HG03159 (cell line): ENCODE measurements at regions not wholly inside any gene's neighbourhood (a gene's known extent, or its start where the extent isn't known, plus 50 kb on each side); places are given as distances from the start of the nearest gene placed in this dataset.
"Not testable (repeated sequence)": the region's sequence is repeated elsewhere in the genome, so short reads cannot be mapped to it uniquely, and the experiment has no call there.

Experiments
- ATAC-seq: cut with Tn5 transposase; IDR thresholded peaks from one replicate; pipeline ENCODE4 v1.9.1; 2021; ENCODE audit warnings: mild to moderate bottlenecking, moderate library complexity; ENCODE audit not compliant: unreplicated experiment

DNA sequence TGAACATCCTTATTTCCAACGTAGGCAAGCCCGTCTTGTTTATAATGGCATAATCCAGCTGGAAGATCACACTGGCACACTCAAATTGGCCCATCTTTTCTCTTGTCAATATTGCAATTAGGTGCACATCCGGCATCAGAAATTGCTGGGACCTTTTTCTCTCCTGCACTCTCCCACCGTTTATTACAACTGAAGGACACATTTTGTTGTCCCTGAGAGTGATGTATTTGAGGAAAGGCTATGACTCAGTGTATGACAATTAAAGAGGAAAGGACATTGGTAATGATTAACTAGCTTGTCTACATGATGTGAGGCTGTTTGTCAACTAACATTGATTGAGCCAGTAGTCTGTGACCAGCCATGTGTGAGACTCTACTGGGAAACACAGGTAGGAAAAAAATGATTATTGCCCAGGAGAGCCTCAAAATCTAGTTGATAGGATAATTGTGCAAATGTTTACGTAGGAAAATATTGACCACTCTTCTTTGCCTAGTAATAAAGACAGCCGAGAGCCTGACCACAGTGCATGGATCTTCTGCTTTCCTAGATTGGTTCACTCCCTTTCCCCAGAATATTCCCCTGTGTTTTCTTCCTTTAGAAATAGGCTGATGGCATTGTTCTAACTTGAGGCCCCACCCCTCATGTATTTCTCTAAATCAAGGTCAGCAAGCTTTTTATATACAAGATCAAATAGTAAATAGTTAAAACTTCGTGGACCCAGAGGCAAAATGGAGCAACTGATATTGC lies 230.0 kb upstream of the BTBD3 start:
- ATAC-seq = no peak

DNA sequence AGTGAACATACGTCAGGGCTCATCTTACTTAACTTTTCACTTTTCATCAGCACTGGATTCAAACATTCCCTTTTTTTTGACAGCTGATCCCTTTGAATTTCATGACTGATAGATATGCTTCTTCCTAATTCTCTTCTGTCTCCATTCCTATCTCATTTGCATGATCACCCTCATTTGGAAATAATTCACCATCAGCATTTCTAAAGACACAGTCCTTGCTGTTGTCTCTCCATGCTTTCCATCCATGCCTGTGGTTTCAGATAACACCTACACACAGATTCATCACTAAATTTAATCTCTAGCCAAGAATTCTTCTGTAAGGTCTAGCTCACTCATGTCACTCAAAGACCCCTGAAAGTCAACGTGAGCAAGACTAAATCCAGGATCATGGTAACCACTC lies 228.4 kb upstream of the BTBD3 start:
- no peak for ATAC-seq

DNA sequence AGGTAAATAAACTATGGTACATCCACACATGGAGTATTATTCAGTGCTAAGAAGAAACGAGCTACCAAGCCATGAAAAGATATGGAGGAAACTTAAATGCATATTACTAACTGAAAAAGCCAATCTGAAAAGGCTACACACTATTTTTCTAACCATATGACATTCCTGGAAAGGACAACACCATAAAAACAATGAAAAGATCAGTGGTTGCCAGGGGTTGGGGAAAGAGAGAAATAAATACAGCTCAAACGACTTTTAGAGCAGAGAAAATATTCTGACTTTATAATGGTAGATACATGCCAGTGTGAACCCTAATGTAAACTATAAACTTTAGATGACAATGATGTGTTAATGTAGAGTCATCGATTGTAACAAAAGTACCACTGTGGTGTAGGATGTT lies 225.9 kb upstream of the BTBD3 start:
- ATAC-seq = no peak

DNA sequence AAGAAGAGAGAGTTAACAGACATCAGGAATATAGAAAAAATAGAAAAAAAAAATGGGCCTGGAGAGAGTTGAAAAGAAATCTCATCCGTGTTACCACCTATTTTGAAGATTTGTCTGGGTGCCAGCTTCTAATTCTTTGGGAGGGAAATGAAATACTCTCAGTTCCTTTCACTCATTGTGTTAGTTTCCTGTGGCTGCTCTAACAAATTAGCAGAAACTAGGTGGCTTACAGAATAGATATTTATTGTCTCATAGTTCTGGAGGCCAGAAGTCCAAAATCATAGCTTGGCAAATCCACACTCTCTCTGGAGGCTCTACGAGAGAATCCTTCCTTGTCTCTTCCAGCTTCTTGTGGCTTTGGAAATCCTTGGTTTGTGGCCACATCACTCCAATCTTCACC lies 225.1 kb upstream of the BTBD3 start:
- ATAC-seq = no peak

DNA sequence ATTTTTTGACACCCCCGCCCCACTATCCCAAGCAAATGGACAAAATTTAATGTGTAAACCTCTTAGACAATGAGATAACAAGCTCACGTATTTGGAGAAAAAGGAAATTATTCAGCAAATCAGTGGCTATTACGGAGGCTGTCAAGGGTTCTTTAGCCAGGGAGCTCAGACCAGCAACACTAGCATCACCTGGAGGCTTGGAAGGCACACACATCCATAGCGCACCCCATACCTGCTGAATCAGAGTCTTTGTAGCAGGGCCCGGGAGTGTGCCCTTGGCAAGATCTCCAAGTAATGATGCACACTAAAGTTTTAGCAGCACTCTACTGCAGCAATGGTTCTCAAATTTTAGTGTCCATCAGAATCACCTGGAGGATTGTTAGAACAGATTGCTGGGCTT lies 223.2 kb upstream of the BTBD3 start:
- no peak for ATAC-seq

DNA sequence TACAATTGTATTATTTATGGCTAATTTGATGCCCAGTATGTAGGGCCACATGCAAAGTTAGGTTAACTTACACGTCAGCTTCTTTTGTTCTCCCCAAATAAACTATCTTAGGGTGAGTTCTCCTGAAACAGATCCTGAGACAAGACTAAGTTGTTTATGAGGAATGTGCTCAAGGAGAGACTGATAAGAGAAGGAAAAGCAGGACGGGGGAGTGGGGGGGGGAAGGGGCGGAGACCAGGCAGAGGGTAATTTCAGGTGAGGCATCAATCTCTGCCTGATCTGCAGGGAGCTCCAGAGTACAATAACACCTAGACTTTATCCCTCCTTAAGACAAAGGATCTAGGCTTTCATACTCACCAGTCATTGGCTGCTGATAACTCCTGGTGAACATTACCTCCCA lies 220.6 kb upstream of the BTBD3 start:
- ATAC-seq = no peak

DNA sequence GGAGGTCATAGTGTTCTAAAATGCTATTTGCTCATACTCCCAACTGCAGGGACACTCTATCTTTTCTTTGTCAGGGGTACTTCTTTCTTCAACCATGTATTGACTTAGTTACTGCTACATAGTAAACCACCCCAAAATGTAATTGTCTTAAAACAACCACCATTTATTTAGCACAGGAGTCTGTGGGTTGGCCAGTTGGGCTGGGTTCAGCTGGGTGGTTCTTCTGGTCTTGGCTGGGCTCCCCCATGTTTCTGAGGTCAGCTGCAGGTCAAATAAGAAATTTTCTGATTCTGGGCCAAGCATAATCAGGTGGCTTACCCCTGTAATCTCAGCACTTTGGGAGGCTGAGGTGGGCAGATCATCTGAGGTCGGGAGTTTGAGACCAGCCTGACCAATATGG lies 220.0 kb upstream of the BTBD3 start:
- no peak for ATAC-seq

DNA sequence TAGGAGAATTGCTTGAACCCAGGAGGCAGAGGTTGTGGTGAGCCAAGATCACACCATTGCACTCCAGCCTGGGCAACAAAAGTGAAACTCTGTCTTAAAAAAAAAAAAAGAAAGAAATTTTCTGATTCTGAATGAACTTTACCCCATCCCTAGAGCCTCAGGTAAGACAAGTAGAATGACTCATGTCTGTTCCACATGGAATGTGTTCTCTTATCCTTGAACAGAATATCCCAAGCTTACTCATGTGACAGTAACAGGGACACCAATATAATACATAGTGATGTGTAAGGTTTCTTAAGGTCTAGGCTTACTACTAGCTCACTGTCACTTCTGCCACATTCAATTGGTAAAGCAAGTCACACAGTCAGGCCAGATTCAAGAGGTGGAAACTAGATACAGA lies 219.6 kb upstream of the BTBD3 start:
- ATAC-seq = no peak

DNA sequence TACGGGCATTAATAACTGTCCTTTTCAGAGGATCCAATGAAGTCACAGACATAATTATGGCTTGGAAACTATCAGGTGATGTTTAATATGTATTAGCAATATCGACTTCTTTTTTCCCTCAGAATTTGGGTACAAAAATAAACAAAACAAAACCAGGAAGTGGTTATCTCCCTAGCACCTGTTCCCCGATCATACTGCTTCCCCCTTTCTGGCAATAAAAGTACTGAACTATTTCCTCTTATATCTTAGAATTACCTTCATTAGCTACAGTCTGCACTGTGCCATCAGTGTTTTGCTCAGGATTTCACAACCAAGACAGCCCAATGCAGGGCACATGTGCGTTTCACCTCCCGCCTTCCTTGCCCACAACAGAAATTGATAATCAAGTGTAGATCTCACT lies 216.9 kb upstream of the BTBD3 start:
- no peak for ATAC-seq

DNA sequence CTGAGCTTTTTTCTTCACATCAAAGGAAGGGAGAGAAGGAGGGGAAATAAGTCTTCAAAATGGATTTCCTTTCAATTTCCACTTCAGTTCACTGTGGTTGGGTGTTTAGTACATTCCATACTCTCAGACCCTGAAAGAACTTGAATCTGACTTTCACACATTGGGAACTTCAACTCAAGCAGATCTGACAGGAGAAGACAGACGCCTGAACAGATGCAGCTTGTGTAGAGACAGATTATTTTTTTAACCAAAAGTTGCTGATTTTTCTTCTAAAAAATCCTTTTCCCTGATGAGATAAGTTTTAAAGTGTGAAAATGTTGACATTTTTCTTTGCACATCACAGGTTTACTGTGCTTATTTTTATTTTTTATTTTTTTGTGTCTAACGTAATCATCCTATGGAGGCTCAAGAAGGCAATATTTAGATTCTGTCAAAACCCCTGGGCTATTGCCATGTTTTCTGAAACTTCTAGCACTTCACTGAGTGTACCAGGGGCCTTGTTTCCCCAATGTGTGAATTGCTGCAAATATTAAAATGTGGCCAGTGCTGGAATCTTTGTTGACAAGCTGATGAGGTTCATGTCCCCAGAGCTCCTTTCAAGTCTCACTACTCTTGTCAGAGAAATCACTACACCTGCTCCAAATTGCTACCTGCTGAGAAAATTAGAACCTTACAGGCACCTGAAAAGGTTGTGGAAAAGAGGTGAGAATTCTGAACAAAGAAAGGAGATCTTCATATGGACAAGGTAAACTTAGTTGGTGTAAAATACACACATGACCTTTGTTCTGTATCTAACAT lies 214.8 kb upstream of the BTBD3 start:
- ATAC-seq = no peak

DNA sequence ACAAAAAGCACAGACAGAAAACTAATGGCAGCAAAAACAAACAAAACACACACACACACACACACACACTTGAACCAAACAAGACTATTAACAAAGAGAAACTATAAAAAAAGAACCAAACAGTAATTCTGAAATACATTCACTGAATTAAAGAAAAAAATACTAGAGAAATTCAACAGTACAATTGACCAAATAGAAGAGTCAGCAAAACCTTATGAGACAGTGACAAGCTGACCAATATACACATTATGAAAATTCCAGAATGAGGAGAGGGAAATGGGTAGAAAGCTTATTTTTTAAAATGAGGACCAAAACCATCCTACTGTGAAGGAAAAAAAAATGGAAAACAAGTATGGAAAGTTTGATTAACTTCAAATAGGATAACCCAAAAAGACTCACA lies 212.2 kb upstream of the BTBD3 start:
- ATAC-seq = no peak

DNA sequence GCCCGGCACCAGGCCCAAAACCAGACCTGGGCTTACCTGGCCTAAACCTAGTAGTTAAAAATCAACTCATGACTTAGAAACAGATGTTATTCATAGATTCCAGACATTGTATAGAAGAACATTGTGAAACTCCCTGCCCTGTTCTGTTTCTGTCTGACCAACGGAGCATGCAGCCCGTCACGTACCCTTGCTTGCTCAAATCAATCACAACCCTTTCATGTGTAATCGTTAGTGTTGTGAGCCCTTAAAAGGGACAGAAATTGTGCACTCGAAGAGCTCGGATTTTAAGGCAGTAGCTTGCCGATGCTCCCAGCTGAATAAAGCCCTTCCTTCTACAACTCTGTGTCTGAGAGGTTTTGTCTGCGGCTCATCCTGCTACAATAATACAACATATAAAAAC lies 209.5 kb upstream of the BTBD3 start:
- ATAC-seq = not testable (repeated sequence)

DNA sequence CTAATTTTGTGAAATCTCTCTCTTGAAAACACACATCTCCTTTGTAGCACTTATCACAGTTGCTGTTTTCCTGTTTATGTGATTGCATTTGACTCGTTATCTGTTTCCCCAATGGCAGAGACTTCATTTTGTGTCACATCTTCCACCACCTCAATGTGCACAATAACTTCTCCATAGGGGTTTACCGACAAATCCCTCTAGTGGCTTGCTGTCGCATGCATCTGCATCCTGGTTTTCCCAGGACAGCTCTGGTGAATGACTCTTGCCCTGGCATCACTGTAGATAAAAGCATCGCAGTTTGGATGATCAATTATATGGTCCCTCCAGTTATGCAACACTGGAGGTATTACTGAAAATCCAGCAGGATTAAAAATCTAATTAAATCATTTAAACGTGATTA lies 206.5 kb upstream of the BTBD3 start:
- ATAC-seq = no peak

DNA sequence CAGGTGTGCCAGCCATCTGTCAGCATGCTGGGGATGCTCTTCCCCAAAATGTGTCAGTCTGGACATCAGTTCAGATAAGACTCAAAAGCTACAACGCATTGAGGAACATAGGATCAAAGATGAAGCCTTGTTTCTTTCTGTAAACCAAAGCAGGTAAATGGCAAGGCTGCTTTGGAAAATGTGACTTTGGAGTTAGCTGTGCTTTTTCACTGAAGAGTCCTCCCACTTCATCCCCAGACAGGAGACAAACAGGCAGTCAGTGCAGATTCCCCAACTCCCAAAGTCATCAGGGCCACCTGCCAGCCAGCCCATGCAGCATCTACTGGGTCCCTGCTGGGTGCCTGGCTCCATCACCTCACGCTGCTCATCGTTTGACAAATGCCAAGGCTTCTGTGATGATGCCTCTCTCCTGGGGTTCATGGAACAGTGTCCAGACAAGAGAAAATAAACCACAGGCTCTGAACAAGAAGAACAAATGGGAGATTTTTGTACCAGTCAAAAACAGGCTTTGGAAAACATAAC lies 205.0 kb upstream of the BTBD3 start:
- ATAC-seq = no peak

DNA sequence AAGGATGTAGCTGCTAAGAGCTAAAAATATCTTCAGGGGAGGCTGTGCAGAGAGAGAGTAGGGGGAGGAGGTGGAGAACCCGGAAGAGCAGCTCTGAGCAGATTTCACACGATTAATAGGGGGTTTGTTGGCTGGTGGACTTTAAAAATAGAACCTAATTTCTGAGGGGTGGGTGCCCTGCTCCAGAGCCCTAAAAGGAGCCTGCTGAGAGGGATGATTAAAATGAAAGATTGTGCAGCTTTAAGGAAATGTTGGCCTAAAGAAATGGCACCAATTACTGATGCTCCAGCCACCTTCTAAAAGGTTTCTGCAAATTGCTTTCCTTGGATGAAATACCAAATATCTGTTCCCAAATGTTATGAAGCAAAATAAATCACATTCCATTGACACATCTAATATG lies 202.8 kb upstream of the BTBD3 start:
- no peak for ATAC-seq

DNA sequence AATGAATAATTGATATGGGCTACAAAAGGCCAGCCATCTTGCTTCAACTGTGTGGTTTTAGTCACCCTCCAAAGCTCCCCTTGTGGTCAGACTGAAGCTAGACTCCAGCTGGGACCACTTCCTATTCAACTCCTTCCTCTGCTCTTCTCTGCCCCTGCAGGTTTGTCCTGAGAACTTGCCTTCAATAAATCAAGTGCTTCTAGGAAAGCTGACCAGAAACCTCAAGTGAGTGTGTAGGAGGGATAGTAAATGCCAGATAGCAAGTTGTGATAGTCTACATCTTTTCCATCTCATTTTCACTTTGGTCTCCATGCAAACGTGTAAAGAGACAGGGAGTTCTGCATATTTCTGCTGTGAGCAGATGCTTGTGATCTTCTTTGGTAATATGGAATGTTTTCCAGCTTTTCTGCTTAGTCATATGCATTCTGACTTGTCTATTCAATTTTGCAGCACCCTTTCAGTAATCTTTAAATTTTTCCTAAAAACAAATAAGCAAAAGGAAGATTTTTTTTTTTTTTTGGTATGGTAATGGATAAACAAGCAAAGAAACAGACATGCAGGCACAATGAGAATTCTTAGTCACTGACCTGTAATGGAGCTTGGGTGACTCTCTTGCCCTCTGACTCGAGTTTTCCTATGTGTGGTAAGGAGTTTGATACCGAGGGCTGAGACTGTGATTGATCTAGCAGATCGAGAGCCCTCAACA lies 201.3 kb upstream of the BTBD3 start:
- no peak for ATAC-seq

DNA sequence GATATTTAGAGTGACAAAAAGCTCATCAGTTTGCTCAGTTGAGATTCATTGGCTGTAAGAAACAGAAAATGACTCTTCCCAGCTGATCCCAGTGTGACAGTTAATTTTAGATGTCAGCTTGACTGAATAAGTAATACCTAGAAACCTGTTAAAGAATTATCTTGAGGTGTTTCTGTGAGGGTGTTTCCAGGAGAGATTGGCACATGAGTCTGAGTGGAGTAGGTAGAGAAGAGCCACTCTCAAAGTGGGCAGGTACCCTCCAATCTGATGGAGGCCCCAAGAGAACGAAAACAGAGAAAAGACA lies 200.8 kb upstream of the BTBD3 start:
- ATAC-seq = no peak

DNA sequence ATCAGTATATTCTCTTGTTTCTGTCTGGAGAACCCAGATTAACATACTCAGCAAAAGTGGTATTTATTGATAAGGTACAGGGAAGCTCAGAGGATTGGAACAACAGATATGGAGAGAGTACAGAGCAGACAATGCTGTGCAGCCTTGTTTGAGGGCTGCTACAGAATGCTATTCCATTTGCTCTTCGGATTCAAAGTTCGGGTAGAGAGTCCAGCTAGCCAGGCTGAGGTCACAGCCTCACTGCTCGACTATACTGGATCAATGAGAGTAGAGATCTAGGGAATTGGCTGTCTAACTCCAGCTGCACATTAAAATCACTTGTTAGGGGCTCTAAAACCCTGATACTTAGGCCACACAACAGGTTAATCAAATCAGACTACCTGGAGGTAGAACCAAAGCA lies 200.1 kb upstream of the BTBD3 start:
- no peak for ATAC-seq

DNA sequence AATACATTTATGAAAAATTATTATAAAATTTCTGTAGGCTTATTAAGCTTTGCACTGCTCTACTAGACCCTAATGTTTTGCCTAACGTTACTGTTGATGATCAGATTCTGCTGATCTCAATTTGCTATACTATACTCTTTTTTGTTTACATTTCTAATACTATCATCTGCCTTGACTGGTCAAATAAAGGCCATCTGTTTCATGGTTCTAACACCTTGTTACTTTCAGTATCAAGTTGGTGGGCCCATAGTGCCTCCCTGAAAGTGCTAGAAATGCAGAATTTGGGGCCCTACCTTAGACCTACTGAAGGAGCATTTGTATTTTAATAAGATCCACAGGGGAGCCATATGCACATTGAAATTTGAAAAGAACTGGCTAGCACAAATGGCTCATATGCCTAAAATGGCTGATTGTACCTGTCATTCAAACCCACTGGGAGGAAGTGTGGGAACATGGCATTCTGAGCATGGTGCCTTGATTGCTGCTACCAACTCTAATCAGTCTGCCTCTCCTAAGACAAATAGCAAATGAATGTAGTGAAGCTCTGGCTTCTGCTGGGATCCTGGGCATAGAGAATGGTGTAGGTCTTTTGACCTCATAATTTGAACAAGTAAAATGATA lies 199.1 kb upstream of the BTBD3 start:
- ATAC-seq = no peak

DNA sequence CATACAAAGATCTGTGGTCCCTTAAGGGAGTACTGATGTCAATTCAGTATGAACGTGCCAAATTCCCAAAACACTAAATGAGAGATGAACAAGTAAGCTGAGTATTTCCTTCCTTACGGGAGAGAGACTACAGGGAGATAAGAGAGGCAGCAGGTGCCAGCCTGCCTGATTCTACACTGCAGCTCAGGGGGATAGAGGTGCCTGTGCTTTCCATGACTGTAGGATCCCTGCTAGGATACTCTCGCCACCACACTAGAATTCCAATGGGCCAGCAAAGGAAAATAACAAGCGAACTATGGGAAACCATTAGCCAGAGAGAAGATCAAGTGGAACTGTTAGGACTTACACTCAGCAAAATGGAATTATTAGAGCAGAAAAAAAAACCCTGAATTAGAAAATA lies 198.5 kb upstream of the BTBD3 start:
- no peak for ATAC-seq

DNA sequence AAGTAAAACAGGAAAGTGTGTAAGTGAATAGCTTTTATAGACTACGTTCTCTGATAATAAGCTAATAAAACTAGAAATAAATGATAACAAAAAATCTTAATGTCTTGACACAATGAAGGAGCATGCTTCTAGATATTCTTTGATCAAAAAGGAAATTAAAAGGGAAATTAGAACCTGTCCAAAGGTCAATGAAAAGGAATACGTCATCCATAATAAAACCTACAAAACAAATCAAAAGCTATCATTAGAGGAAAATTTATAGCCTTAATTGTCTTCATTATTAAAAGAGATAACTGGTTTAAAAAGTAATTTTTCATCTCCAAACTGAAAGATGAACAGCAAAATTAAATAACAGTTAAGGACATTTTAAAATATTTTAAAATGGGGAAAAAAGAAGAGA lies 196.3 kb upstream of the BTBD3 start:
- no peak for ATAC-seq

DNA sequence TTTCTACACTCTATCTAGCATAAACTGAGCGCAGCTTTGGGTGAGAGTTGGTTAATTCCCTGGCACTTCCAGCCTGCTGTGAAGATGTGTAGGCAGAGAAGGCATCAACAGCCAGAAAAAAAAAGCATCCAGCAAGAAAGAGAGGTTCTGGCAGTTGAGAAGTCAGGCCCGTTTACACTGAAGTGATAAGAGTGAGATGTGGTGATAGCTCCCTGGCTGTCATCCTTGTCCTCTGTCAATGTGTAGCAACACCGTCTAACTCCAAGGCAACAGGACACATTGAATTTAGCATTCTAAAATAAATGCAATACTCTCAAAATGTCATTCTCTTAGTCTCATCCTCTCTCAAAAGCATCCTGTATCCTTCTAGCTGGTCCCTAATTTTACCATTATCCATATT lies 193.6 kb upstream of the BTBD3 start:
- no peak for ATAC-seq
